ENCODE measurements at regions not wholly inside any gene's neighbourhood (a gene's known extent, or its start where the extent isn't known, plus 50 kb on each side); places are given as distances from the start of the nearest gene placed in this dataset.
"Not testable (repeated sequence)": the region's sequence is repeated elsewhere in the genome, so short reads cannot be mapped to it uniquely, and the experiment has no call there.

- DNase-seq (ENCODE audit: low read depth in 2 of 2) = no peak
Measured at GRCh38 chr7:34390103-34390502, 267.9 kb upstream of the NPSR1 start.

GRCh38 chr7:34392972-34393371, 265.0 kb upstream of the NPSR1 start:
- DNase-seq (ENCODE audit: low read depth in 2 of 2) = no peak

- DNase-seq (ENCODE audit: low read depth in 2 of 2) = no peak
Measured at GRCh38 chr7:34396437-34397064, 261.5 kb upstream of the NPSR1 start.

GRCh38 chr7:34401776-34402175, 256.2 kb upstream of the NPSR1 start:
- no peak for DNase-seq (ENCODE audit: low read depth in 2 of 2)

- no peak for DNase-seq (ENCODE audit: low read depth in 2 of 2)
Measured at GRCh38 chr7:34406848-34407530, 251.0 kb upstream of the NPSR1 start.

GRCh38 chr7:34407586-34407985, 250.4 kb upstream of the NPSR1 start:
- DNase-seq (ENCODE audit: low read depth in 2 of 2) = no peak

GRCh38 chr7:34417781-34418180, 240.2 kb upstream of the NPSR1 start:
- no peak for DNase-seq (ENCODE audit: low read depth in 2 of 2)

- no peak for DNase-seq (ENCODE audit: low read depth in 2 of 2)
Measured at GRCh38 chr7:34421526-34421925, 236.5 kb upstream of the NPSR1 start.

GRCh38 chr7:34425194-34425593, 232.8 kb upstream of the NPSR1 start:
- DNase-seq (ENCODE audit: low read depth in 2 of 2) = no peak

GRCh38 chr7:34425631-34426384, 232.2 kb upstream of the NPSR1 start:
- no peak for DNase-seq (ENCODE audit: low read depth in 2 of 2)

- DNase-seq (ENCODE audit: low read depth in 2 of 2) = no peak
Measured at GRCh38 chr7:34430456-34430855, 227.6 kb upstream of the NPSR1 start.

- no peak for DNase-seq (ENCODE audit: low read depth in 2 of 2)
Measured at GRCh38 chr7:34438436-34438835, 219.6 kb upstream of the NPSR1 start.

GRCh38 chr7:34445653-34446052, 212.4 kb upstream of the NPSR1 start:
- no peak for DNase-seq (ENCODE audit: low read depth in 2 of 2)

- not testable (repeated sequence) for DNase-seq (ENCODE audit: low read depth in 2 of 2)
Measured at GRCh38 chr7:34448531-34448930, 209.5 kb upstream of the NPSR1 start.

GRCh38 chr7:34449765-34450164, 208.3 kb upstream of the NPSR1 start:
- no peak for DNase-seq (ENCODE audit: low read depth in 2 of 2)

- no peak for DNase-seq (ENCODE audit: low read depth in 2 of 2)
Measured at GRCh38 chr7:34451183-34451582, 206.8 kb upstream of the NPSR1 start.

- DNase-seq (ENCODE audit: low read depth in 2 of 2) = no peak
Measured at GRCh38 chr7:34451923-34452322, 206.1 kb upstream of the NPSR1 start.

GRCh38 chr7:34452363-34452762, 205.7 kb upstream of the NPSR1 start:
- DNase-seq (ENCODE audit: low read depth in 2 of 2) = no peak

- DNase-seq (ENCODE audit: low read depth in 2 of 2) = no peak
Measured at GRCh38 chr7:34453150-34453549, 204.9 kb upstream of the NPSR1 start.

GRCh38 chr7:34454381-34454780, 203.6 kb upstream of the NPSR1 start:
- DNase-seq (ENCODE audit: low read depth in 2 of 2) = no peak

GRCh38 chr7:34457329-34457728, 200.7 kb upstream of the NPSR1 start:
- DNase-seq (ENCODE audit: low read depth in 2 of 2) = no peak

GRCh38 chr7:34463830-34464229, 194.2 kb upstream of the NPSR1 start:
- no peak for DNase-seq (ENCODE audit: low read depth in 2 of 2)

- no peak for DNase-seq (ENCODE audit: low read depth in 2 of 2)
Measured at GRCh38 chr7:34471844-34472243, 186.2 kb upstream of the NPSR1 start.
